K562 (cell line): ENCODE measurements at regions not wholly inside any gene's neighbourhood (a gene's known extent, or its start where the extent isn't known, plus 50 kb on each side); places are given as distances from the start of the nearest gene placed in this dataset.
"Not testable (repeated sequence)": the region's sequence is repeated elsewhere in the genome, so short reads cannot be mapped to it uniquely, and the experiment has no call there.

ENCODE experiments used
- ATAC-seq: fragments of 200-7000 bp; cut with Tn5 transposase; 3 replicates; pipeline ENCODE4 v1.9.1; 2020; ENCODE audit warnings: moderate library complexity
- BruUV-seq: library from RNA; stranded (reverse); fragments of 400-500 nt; replicated peaks from 2 replicates; lab custom pipeline; 2021; lab: Mats Ljungman, UMichigan
- CTCF ChIA-PET: fragments of 300-600 bp; formaldehyde crosslinking; extraction: SDS; loops from one replicate; lab custom pipeline; 2021; ENCODE audit warnings: low intra/inter-chr PET ratio; lab: Yijun Ruan, JAX
- POLR2A ChIA-PET: fragments of 300-600, 350-650 bp; sonication (Branson Sonifier 250); formaldehyde crosslinking; extraction: SDS; loops from one replicate; lab custom pipeline; 2021; ENCODE audit warnings: antibody characterized with exemption, inconsistent platforms; lab: Yijun Ruan, JAX
- DNase-seq, 4 experiments: peaks; one replicate each; pipeline versions ENCODE4 v3.0.0 to v3.0.0-alpha.2; 2011 to 2018; ENCODE audit warnings: low spot score in 3 of 4, mixed read lengths in 3 of 4; ENCODE audit errors: extremely low read depth in 1 of 4
- FAIRE-seq: peaks from 2 replicates; lab custom pipeline; 2011; peaks lifted over from hg19 to GRCh38; lab: Jason Lieb, UNC
- H2AFZ ChIP-seq: 2 replicates; pipeline ENCODE4 v1.6.0; 2011; ENCODE audit warnings: low read depth, low read length, control low read depth, inconsistent platforms
- H3K27ac ChIP-seq: fragments of 200-600 bp; 3 replicates; pipeline ENCODE4 v1.8.0; 2011; ENCODE audit warnings: low read depth, mild to moderate bottlenecking, control low read depth, inconsistent platforms, low read length, moderate library complexity, mixed read lengths; ENCODE audit errors: extremely low read depth
- H3K27me3 ChIP-seq, 2 experiments: fragments of 300-600 bp in 1 of 2; 2 replicates in 1 of 2; 3 replicates in 1 of 2; pipeline versions ENCODE4 v1.6.0 to v1.8.0; 2011; ENCODE audit warnings: inconsistent platforms in 2 of 2, low read length in 2 of 2, mild to moderate bottlenecking in 1 of 2, mixed read lengths in 1 of 2, moderate library complexity in 1 of 2; ENCODE audit not compliant: control insufficient read depth in 2 of 2, insufficient read depth in 2 of 2
- H3K36me3 ChIP-seq: fragments of 300-600 bp; 3 replicates; pipeline ENCODE4 v1.8.0; 2011; ENCODE audit warnings: mild to moderate bottlenecking, low read length, inconsistent platforms; ENCODE audit not compliant: control insufficient read depth, insufficient read depth
- H3K4me1 ChIP-seq, 2 experiments: fragments of 200-600 bp in 1 of 2; replicated peaks in 1 of 2; 2 replicates in 1 of 2; 3 replicates in 1 of 2; pipeline versions ENCODE4 v1.5.1 to v1.8.0; 2011; ENCODE audit warnings: inconsistent platforms in 2 of 2, low read length in 2 of 2, mild to moderate bottlenecking in 1 of 2, mixed read lengths in 1 of 2, moderate library complexity in 1 of 2; ENCODE audit not compliant: control insufficient read depth in 2 of 2, insufficient read depth in 2 of 2
- H3K4me2 ChIP-seq: 2 replicates; pipeline ENCODE4 v1.6.1; 2011; ENCODE audit warnings: low read length, control low read depth, inconsistent platforms, mixed read lengths; ENCODE audit not compliant: insufficient read depth
- H3K4me3 ChIP-seq: fragments of 200-600 bp; sonication (generic), shearing (Covaris generic); 2 replicates; pipeline ENCODE4 v1.5.1; 2016; ENCODE audit warnings: control low read depth, inconsistent platforms
- H3K79me2 ChIP-seq: fragments of 200-600 bp; 3 replicates; pipeline ENCODE4 v1.8.0; 2011; ENCODE audit warnings: low read length, inconsistent platforms; ENCODE audit not compliant: control insufficient read depth, insufficient read depth
- H3K9ac ChIP-seq, 2 experiments: 2 replicates each; pipeline versions ENCODE4 v1.6.0 to v1.6.1; 2011; ENCODE audit warnings: low read depth in 2 of 2, low read length in 2 of 2, control low read depth in 1 of 2, inconsistent platforms in 1 of 2, mild to moderate bottlenecking in 1 of 2, mixed read lengths in 1 of 2; ENCODE audit not compliant: insufficient read depth in 1 of 2
- H3K9me1 ChIP-seq: one replicate; pipeline ENCODE4 v1.6.0; 2011; ENCODE audit warnings: inconsistent platforms, mild to moderate bottlenecking, low read length, moderate library complexity; ENCODE audit not compliant: control insufficient read depth, insufficient read depth
- H3K9me3 ChIP-seq: replicated peaks from 2 replicates; pipeline ENCODE4 v1.5.1; 2011; ENCODE audit warnings: low read depth, low read length, inconsistent platforms; ENCODE audit not compliant: control insufficient read depth, insufficient read depth
- H4K20me1 ChIP-seq: replicated peaks from 2 replicates; pipeline ENCODE4 v1.6.1; 2011; ENCODE audit warnings: low read length, inconsistent platforms, mixed read lengths; ENCODE audit not compliant: control insufficient read depth, insufficient read depth
- CTCF ChIP-seq, 3 experiments: IDR thresholded peaks in 2 of 3; conservative IDR thresholded peaks in 1 of 3; 2 replicates each; pipeline ENCODE4 v1.5.1; 2011 to 2012; ENCODE audit warnings: low read length in 3 of 3, mild to moderate bottlenecking in 3 of 3, control low read depth in 2 of 3, improper control_type of control experiment in 1 of 3, inconsistent platforms in 1 of 3, low read depth in 1 of 3, mixed read lengths in 1 of 3, moderate library complexity in 1 of 3; ENCODE audit not compliant: insufficient read depth in 2 of 3
- ZNF146 ChIP-seq: IDR thresholded peaks from one replicate; pipeline ENCODE4 v1.6.1; 2018; ENCODE audit warnings: missing compliant biosample characterization; ENCODE audit not compliant: unreplicated experiment
- WGBS: fragments of 100-300 bp; shearing (Covaris generic); methylation state at CpG from one replicate; pipeline ENCODE4 v1.1.6; 2016; ENCODE audit warnings: low coverage, mixed read lengths; ENCODE audit not compliant: insufficient coverage; ENCODE audit errors: missing lambda C conversion rate; 5-methylcytosine and 5-hydroxymethylcytosine counted together
- in situ Hi-C: fragments of 300-500 bp; cut with MboI; formaldehyde crosslinking; loops from 4 replicates; pipeline ENCODE4 v1.15.0; 2018; ENCODE audit warnings: inconsistent platforms, mixed read lengths
- intact Hi-C: fragments of 100-400 bp; cut with micrococcal nuclease; formaldehyde crosslinking; loops from 2 replicates; pipeline ENCODE4 v1.14.2; 2022

DNA sequence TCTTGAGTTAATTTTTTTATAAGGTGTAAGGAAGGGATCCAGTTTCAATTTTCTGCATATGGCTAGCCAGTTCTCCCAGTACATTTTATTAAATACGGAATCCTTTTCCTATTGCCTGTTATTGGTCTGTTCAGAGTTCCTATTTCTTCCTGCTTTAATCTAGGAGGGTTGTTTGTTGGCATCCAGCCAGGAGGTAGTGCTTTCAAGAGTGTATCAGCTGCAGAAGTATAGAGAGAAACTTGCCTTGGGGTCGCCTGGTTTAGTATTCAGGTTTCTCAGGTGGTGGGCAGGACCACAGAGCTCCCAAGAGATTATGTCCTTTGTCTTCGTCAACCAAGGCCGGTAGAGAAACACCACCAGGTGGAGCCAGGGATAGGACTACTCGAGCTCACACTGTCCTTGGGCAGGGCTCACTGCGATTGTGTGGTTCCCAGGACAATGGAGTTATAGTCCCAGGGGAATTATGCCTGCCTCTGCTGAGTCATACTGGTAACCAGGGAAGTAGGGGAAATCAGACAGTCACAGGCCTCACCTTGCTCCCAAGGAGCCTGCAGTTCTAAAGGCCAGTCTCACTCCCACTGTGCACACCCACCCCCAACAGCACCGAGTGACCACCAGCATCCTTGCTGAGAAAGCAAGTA lies 168.1 kb downstream of the VSIG4 start (continued):
- peak; percentile 45 to 57 (median 54); a peak in 5 of 6 replicates for TF ChIP-seq CTCF (IDR thresholded peaks at IDR 0.05 in 2 of 3, conservative IDR thresholded peaks at IDR 0.05 in 1 of 3; ENCODE audit: insufficient read depth in 2 of 3, low read depth in 1 of 3, low read length in 3 of 3)
- TF ChIP-seq, all 486 proteins: peak for 16

- H3K27ac ChIP-seq, H3K9me1 ChIP-seq, FAIRE-seq, H3K36me3 ChIP-seq, H3K79me2 ChIP-seq, H3K9ac ChIP-seq, H4K20me1 ChIP-seq, DNase-seq, CTCF ChIA-PET, H3K27me3 ChIP-seq, H3K4me3 ChIP-seq, H2AFZ ChIP-seq, BruUV-seq, in situ Hi-C loops, ATAC-seq: not testable (repeated sequence)
- H3K4me1 ChIP-seq, result peaks cover 27 to 30% of the 10 kb centered on the region in 2 experiments; a peak in 4 of 5 replicates
- WGBS, result 63% methylated on average over 3 of the region's 3 CpGs
- intact Hi-C loops, result loop anchor here (5.0 kb wide), 2 partner anchors 57 to 273 kb away; no protein-coding TSS in a partner anchor
- TF ChIP-seq ZNF146 (CRISPR knock-in tag), result peak; percentile 59
- TF ChIP-seq, all 486 proteins: peak for 1; not testable (repeated sequence) for 485
- POLR2A ChIA-PET, H3K9me3 ChIP-seq, H3K4me2 ChIP-seq: not testable (repeated sequence)
These were observed 169.3 kb downstream of the VSIG4 start for GRCh38 chrX:65870544-65870943.
